GM19397 (cell line): ENCODE measurements at regions not wholly inside any gene's neighbourhood (a gene's known extent, or its start where the extent isn't known, plus 50 kb on each side); places are given as distances from the start of the nearest gene placed in this dataset.
"Not testable (repeated sequence)": the region's sequence is repeated elsewhere in the genome, so short reads cannot be mapped to it uniquely, and the experiment has no call there.

Experiments used
- ATAC-seq: cut with Tn5 transposase; IDR thresholded peaks from one replicate; pipeline ENCODE4 v1.9.1; 2021; ENCODE audit warnings: mild to moderate bottlenecking, moderate library complexity; ENCODE audit not compliant: unreplicated experiment

- ATAC-seq, result no peak
These were observed 941.9 kb downstream of the SLC4A3 start for GRCh38 chr2:220569112-220569897.

GRCh38 chr2:220572385-220572784 lies 945.0 kb downstream of the SLC4A3 start:
- no peak for ATAC-seq

GRCh38 chr2:220574038-220574437 lies 946.6 kb downstream of the SLC4A3 start:
- no peak for ATAC-seq

- ATAC-seq, result no peak
These were observed 948.5 kb downstream of the SLC4A3 start for GRCh38 chr2:220575963-220576362.

GRCh38 chr2:220579452-220579851 lies 952.0 kb downstream of the SLC4A3 start:
- no peak for ATAC-seq

GRCh38 chr2:220580113-220580512 lies 952.7 kb downstream of the SLC4A3 start:
- ATAC-seq, result no peak

GRCh38 chr2:220583725-220584124 lies 956.3 kb downstream of the SLC4A3 start:
- no peak for ATAC-seq

- ATAC-seq, result no peak
These were observed 957.8 kb downstream of the SLC4A3 start for GRCh38 chr2:220585241-220585640.

- no peak for ATAC-seq
These were observed 959.6 kb downstream of the SLC4A3 start for GRCh38 chr2:220586980-220587530.

- ATAC-seq, result no peak
These were observed 960.7 kb downstream of the SLC4A3 start for GRCh38 chr2:220588148-220588547.

GRCh38 chr2:220590476-220590875 lies 963.0 kb downstream of the SLC4A3 start:
- ATAC-seq, result no peak

- no peak for ATAC-seq
These were observed 966.1 kb downstream of the SLC4A3 start for GRCh38 chr2:220593526-220593925.

- no peak for ATAC-seq
These were observed 970.4 kb downstream of the EPHA4 start for GRCh38 chr2:220601674-220602073.

- not testable (repeated sequence) for ATAC-seq
These were observed 959.1 kb downstream of the EPHA4 start for GRCh38 chr2:220613004-220613403.

GRCh38 chr2:220614064-220614463 lies 958.0 kb downstream of the EPHA4 start:
- no peak for ATAC-seq

- ATAC-seq, result no peak
These were observed 952.4 kb downstream of the EPHA4 start for GRCh38 chr2:220619525-220620220.

- no peak for ATAC-seq
These were observed 945.5 kb downstream of the EPHA4 start for GRCh38 chr2:220626603-220627002.

- no peak for ATAC-seq
These were observed 943.9 kb downstream of the EPHA4 start for GRCh38 chr2:220628252-220628651.

GRCh38 chr2:220641137-220641536 lies 931.0 kb downstream of the EPHA4 start:
- ATAC-seq, result no peak

GRCh38 chr2:220646424-220646823 lies 925.7 kb downstream of the EPHA4 start:
- no peak for ATAC-seq

GRCh38 chr2:220648628-220649027 lies 923.5 kb downstream of the EPHA4 start:
- no peak for ATAC-seq

GRCh38 chr2:220653776-220654175 lies 918.3 kb downstream of the EPHA4 start:
- no peak for ATAC-seq
